ENCODE measurements at regions not wholly inside any gene's neighbourhood (a gene's known extent, or its start where the extent isn't known, plus 50 kb on each side); places are given as distances from the start of the nearest gene placed in this dataset.
"Not testable (repeated sequence)": the region's sequence is repeated elsewhere in the genome, so short reads cannot be mapped to it uniquely, and the experiment has no call there.

DNA sequence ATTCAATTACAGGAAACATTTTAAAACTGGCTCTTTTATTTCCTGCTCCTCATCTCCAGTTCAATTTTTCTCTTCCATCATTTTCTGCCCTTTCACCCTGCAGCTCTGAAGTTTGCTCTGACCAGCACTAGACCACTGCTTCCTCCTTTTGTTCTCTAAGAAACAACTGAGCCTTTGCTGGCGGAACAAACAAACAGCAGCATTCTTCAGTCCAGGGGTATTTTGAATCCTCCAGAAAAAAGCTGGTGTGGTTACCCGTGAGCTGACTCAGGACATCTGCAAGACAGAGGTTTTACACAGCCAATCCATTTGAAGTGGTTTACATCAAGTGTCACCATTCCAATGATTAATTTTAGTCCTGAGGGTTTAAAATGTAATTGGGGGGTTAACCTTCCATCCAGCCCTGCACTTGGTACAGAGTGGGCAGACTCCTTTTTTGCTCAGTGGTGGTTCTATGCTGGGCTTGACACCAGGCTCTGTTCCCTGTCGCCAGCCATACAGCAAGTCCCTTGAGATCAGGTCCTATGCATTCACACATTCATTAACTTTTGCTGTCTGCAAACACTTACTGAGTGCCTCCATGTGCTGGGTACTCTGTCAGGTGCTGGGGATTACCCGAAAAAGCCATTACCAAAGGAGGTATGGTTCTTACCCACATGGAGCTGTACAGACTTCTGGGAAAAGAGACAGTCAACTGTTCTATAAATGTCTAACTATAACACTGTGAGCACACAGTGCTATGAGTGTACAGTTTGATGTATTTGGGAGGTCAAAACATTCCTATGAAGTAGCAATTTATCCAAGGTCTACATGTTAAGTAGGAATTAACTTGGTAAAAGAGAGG lies 909.4 kb upstream of the GYPC start:
- intact Hi-C loops (cut with DNase I), result loop anchor here (5.0 to 10.0 kb wide), 2 partner anchors 1031 to 1228 kb away; no protein-coding TSS in a partner anchor
- DNase-seq (ENCODE audit: low spot score), result no peak

DNA sequence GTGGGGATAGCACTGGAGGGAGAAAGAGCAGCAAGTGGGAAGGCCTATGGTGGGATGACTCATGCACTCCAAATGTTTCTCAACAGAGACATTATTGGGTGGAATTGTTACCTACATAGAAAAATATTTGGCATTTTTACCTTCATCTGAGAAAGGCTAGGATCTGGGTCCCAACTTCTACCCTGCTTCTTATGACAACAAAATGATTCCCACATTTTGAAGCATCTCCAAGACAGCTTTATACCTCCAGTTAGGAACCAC lies 908.9 kb upstream of the GYPC start:
- intact Hi-C loops (cut with DNase I), result loop anchor here (5.0 to 10.0 kb wide), 2 partner anchors 1030 to 1228 kb away; no protein-coding TSS in a partner anchor
- no peak for DNase-seq (ENCODE audit: low spot score)

DNA sequence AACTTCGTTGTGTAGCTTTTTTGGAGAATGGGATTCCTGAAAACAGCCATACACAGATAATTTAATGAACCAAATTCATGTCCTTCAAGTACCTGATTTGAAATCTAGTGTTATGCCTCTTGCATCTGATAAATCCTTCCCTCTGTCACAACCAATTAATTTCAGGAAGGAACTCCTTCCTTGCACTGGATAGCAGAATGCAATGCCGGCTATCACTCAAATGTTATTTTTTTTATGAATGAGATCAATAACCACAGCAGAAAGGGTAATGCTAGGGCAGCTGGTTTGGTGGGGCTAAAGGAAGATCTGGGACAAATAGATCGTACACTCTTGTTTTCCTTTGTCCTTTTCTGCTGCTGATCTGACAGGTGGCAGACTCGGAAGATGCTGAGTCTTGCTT lies 899.5 kb upstream of the GYPC start:
- DNase-seq (ENCODE audit: low spot score), result no peak
- intact Hi-C loops (cut with DNase I), result no loop called here

DNA sequence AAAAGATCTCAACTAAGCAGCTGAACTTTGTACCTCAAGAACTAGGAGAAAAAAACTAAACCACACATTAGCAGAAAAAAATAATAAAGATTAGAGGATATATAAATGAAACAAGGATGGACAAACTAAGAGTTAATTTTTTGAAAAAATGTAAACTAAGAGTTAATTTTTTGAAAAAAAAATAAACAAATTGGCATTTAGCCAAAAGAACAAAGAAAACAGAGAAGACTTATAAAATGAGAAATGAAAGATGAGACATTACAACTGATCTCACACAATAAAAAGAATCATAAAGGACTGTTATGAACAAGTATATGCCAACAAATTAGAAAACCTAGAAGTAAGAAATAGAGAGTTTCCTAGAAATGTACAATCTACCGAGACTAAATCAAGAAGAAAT lies 859.2 kb upstream of the GYPC start:
- intact Hi-C loops (cut with DNase I), result no loop called here
- no peak for DNase-seq (ENCODE audit: low spot score)

DNA sequence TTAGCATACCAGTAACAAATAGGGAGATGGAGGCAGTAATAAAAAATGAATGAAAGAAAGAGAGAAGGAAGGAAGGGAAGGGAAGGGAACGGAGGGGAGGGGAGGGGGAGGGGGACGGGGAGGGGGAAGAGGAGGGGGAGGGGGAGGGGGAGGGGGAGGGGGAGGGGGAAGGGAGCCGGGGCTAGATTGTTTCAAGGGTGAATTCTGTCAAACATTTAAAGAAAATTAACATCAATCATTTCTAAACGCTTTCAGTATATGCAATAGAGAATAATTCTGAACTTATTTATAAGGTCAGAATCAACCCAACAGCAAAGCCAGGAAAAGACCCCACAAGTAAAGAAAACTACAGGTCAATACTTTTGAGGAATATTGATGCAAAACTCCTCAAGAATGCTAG lies 858.8 kb upstream of the GYPC start:
- intact Hi-C loops (cut with DNase I), result no loop called here

DNA sequence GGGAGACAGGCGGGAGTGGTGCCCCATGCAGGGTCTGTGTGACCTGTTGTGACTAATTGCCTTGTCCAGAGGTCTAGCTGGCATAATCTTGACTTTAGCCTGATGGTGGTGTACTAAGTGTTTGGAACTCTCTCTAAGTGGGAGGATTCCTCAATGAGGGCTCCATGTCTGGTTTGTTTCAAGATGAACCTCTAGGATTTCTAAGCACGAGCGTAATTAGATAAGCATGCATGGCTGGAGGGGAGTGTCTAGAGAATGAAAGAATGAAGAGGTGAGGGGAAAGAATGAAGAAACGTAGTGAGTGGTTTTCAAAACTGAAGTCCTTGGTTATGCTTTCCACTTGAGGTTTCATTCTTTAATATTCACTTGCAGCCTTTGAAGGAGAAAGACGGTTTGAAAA lies 833.2 kb upstream of the GYPC start:
- DNase-seq (ENCODE audit: low spot score), result no peak
- intact Hi-C loops (cut with DNase I), result no loop called here

More for the DNA sequence above, 858.8 kb upstream of the GYPC start:
- no peak for DNase-seq (ENCODE audit: low spot score)

DNA sequence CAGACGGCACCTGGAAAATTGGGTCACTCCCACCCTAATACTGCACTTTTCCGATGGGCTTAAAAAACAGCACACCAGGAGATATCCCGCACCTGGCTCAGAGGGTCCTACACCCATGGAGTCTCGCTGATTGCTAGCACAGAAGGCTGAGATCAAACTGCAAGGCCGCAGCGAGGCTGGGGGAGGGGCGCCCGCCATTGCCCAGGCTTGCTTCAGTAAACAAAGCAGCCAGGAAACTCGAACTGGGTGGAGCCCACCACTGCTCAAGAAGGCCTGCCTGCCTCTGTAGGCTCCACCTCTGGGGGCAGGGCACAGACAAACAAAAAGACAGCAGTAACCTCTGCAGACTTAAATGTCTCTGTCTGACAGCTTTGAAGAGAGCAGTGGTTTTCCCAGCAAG lies 830.2 kb upstream of the GYPC start:
- intact Hi-C loops (cut with DNase I); DNase-seq (ENCODE audit: low spot score): not testable (repeated sequence)

DNA sequence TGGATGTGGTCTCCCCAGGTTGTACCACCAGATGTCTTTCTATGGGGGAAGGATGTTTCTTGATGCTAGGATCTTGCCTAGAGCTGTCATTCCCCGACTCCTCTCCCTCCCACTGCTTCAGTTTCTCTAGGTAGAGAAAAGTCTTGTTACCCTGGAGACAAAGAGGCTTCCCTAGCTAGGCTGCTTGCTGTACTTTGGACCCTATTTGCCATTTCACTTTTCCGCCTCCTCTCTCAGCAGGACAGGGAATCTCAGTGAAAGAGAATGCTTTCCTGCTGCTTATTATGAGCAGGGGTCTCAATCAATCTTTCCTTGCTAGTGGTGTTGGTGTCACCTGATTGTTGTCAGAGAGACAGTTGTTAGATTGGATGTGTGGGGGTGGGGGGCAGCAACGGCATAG lies 818.8 kb upstream of the GYPC start:
- intact Hi-C loops (cut with DNase I), result no loop called here

DNA sequence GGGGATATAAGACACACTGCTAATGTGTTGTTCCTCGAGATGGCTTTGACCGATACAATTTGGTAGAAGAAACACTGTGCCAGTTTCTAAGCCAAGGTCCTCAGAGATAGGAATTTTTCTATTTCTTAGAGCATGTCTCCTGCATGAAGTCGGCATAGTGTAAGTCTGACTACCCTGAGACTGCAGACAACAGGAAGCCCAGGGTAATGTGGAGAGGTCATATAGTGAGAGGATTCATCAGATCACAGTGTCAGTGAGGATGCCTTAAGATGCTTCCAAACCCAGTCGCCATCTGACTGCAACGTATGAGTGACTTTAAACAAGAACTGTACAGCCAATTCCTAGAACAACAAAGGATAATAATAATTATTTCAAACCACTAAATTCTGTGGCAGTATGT lies 818.3 kb upstream of the GYPC start:
- intact Hi-C loops (cut with DNase I), result no loop called here
- no peak for DNase-seq (ENCODE audit: low spot score)

More for the DNA sequence above, 818.8 kb upstream of the GYPC start:
- no peak for DNase-seq (ENCODE audit: low spot score)

DNA sequence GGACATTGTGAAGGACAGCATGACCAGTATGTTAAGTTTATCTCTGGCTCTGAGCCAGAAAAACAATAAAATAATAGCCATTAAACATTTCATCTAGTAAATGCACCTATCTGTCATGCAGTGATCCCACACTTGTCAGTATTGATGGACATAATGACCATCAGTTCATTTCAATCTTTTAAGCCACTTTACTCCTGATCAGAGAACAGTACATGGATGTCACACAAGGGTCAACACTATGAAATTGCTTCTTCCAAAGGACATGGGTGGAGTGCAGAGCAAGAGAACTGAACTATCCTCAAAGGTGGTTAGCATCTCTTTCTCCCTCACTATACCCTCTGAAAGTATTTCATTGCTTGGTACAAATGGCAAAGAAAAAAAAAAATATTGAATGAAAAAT lies 816.0 kb upstream of the GYPC start:
- DNase-seq (ENCODE audit: low spot score), result no peak
- intact Hi-C loops (cut with DNase I), result no loop called here

DNA sequence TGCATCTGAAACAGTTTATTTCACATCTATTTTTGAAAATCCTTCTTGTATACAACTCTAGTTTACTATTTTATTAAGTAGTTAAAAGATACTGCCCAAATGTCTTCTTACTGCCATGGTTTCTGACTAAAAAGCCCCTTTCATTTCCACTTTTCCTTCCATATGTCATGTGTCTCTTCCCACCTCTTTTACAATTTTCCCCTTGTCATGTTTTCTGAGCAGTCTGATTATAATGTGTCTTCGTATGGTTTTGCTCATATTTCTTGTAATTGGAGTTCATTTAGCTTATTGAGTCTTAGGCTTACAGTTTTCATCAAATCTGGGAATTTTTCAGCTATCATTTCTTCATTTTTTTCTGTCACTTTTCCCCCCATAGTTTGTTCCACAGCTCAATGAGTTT lies 813.9 kb upstream of the GYPC start:
- intact Hi-C loops (cut with DNase I), result no loop called here
- DNase-seq (ENCODE audit: low spot score), result no peak

DNA sequence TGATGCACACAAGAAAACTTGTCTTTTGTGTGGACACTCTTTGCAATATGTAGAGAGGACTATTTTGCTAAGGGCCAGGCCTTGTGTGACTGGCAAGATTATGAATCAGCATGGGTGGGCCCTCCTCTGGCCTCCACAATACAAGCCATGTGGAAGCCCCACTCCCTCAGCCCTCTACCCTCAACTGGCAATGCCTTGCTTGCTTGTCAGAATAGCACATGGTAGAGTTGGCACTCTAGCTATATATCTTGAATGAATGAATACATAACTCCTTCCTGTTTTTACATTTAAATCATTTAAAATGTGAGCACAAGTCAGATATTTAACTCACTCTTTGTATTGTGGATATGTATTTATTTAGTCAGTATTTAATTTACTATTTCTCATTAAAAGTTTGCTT lies 805.4 kb upstream of the GYPC start:
- no peak for DNase-seq (ENCODE audit: low spot score)
- intact Hi-C loops (cut with DNase I), result no loop called here

DNA sequence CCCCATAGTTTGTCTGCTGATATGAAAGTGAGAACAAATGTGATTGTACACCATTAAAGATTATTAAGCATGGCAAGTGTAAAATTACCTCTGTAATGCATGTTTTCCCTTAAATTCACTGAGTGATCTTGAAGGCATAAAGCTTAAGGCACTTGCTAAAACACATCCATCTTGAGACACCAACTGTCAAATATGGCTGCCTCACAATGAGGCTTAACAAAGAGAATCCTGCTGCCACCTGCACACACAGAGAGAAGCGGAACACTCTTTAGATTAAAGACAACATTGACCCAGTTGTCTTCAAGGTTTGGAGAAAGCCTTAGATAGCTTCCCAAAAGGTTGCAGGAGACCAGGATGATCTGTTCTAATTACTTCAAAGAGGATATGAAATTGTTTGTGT lies 803.6 kb upstream of the GYPC start:
- intact Hi-C loops (cut with DNase I), result no loop called here
- no peak for DNase-seq (ENCODE audit: low spot score)

DNA sequence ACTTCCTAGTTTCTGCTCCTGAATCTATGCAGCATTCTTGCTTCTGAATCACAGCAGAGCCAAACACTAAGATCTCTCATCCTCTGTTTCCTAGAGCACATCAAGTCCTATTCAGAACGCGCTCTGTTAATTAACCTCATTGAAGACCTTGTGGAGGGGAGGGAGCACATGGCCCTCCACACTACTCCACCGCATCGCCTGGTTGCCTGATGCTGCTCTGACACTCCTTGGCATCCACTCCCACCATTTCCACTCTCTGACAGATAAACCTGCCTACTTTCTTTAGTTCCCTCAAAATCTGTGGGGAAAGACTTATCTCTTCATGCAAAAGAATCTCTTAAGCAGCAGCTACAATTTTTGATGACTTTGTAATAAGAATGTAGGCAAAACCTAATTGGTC lies 802.3 kb upstream of the GYPC start:
- DNase-seq (ENCODE audit: low spot score), result no peak
- intact Hi-C loops (cut with DNase I), result no loop called here

DNA sequence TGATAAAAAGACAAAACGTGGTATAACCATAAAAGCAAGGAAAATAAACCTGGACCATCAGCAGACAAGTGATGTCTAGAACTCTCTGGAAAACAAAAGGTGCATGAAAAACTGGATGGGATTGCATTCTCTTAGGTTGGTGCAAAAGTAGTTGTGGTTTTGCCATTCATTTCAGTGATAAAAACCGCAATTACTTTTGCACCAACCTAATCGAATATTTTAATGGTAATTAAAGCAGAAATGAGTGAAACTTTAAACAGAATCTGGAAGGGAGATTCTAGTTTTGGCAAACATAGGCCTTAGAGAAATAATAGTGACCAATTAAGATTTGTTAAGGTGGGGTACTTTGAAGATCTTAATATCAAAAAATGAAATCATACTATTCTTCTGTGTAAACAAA lies 800.8 kb upstream of the GYPC start:
- intact Hi-C loops (cut with DNase I), result no loop called here
- DNase-seq (ENCODE audit: low spot score), result no peak

DNA sequence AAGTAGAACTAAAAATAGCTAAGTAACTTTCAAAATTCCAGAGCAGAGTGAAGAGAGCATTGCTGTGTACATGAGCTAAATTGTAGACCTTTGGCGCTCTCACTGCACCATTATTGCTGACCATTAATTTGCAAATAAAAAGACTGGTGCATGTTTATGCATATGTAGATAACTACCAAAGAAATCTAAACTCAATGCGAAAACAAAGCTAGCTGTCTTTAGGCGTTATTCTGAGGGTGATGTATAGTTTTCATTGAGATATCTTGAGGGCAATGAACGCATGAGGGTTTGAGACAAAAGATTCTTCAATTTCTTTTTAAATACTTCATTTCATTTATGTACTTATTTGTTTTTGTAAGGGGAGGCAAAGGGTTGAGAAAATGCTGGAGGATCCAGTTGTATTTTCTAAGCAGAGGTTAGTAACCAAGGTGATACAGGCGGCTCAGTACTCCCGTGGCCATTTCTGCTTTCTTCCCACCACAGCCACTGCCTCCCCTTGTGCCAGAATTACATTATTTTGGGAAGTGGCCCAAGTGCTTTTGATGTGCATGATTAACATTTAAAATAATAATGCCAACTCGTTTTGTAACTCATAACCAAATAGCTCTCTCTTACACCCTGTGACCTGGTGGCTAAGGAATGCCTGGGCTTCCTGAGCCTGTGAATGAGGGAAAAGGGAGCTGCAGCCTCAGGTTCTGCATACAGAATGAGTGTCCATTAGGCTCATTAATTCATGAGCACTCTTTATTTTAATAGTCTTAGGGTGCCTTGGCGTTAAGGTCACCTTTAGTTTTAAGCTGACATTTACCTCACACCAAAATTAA lies 797.8 kb upstream of the GYPC start:
- intact Hi-C loops (cut with DNase I), result no loop called here
- DNase-seq (ENCODE audit: low spot score), result no peak

DNA sequence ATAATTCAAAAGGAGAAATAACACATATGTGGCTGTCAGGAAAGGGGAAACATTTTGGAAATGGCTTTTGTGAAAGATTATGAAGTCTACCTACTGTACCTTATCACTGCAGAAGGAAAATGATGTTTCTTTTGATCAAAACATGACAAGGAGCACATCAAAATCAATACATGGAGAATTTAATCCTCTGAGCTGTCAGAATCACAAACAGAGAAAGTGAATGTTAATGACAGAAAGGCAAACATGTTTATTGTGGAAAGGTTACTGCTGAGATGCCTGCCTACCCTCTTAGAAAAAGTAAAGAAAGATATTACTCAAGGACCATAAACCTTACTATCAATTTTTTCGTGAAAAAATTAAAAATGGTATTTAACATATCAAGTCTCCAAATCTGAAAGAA lies 794.5 kb upstream of the GYPC start:
- no peak for DNase-seq (ENCODE audit: low spot score)
- intact Hi-C loops (cut with DNase I), result no loop called here

DNA sequence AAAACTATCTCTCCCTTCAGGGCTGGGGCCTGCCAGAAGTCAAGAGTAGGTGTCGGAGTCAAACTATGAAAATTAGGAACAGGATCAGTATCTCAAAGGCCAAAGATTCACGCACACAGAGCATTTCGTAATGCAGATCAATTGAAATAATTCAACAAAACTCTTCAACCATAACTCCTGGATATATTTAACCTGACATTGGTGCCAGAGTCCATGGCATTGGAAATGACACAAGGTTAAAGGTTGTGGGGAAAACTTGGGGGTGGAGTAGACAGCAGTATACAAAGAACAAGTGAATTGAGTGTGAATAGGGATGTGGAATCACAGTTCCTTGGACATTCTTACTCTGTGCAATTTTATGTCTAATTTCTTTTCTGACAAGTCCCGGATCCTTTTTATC lies 788.0 kb upstream of the GYPC start:
- no peak for DNase-seq (ENCODE audit: low spot score)
- intact Hi-C loops (cut with DNase I), result no loop called here

DNA sequence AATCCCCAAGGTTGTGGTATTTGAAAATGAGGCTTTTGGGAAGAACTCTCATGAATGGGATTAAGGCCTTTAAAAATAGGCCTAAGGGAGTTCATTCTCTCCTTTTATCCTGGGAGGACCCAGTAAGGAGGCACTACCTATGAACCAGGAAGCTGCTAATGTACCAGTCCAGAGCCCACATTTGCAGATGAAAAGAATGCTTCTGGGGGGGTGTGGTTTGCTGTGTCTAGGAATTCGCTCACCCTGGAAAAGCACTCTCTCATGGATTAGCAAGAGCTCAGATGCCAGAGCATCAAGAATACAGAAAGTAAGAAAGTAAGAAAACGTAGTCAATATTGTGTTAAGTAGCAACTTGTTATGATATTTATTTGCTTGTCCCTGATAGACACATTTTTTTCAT lies 785.7 kb upstream of the GYPC start:
- DNase-seq (ENCODE audit: low spot score), result no peak
- intact Hi-C loops (cut with DNase I), result no loop called here

DNA sequence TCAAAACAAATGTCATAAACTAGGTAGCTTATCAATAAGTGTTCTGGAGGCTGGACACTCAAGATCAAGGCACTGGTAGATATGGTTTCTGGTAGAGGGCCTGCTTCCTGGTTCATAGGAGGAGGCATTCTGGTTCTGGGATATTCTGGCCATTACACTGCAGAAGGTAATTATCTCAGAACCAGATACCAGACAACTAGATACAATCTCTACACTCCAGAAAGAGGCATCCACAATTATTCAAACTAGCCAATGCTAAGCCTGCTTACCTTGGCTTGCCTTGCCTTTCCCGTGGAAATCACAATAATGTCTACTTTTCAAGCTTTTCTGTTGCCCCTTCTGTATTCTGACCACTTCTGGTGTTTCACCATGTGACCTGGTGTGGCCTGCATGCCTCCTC lies 785.2 kb upstream of the GYPC start:
- intact Hi-C loops (cut with DNase I), result no loop called here
- DNase-seq (ENCODE audit: low spot score), result no peak

DNA sequence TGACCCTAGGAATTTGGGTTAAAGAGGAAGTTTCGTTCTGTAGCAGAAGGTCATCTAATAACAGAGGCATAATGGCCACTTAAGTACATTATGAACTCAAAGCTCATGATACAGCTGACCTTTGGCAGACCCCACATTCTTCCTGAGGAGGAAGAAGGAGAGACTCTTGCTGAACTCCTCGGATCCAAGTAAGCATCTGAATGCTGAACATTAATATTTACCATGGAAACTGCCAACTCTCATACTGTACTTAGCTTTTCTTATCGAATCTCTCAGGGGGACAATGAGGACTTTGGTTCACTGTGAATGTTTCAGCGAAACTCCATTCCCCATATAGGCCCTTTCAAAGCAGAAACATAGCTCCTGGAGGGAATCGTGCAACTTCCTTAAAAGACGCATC lies 781.4 kb upstream of the GYPC start:
- no peak for DNase-seq (ENCODE audit: low spot score)
- intact Hi-C loops (cut with DNase I), result no loop called here
